Mesenchymal stem cell (in vitro differentiated cells and primary cell): ENCODE measurements at regions not wholly inside any gene's neighbourhood (a gene's known extent, or its start where the extent isn't known, plus 50 kb on each side); places are given as distances from the start of the nearest gene placed in this dataset.

Source experiments
- DNase-seq: peaks from one replicate; pipeline ENCODE4 v3.0.0-alpha.2; 2013
- H2AFZ ChIP-seq: one replicate; pipeline ENCODE4 v1.6.1; 2013; ENCODE audit warnings: low read depth, mild to moderate bottlenecking, control low read depth, inconsistent platforms, low read length, moderate library complexity
- H2AK5ac ChIP-seq: 2 replicates; pipeline ENCODE4 v1.6.1; 2013; ENCODE audit warnings: low read length, moderate library complexity, mild to moderate bottlenecking, inconsistent platforms; ENCODE audit not compliant: severe bottlenecking
- H2BK120ac ChIP-seq: one replicate; pipeline ENCODE4 v1.6.1; 2013; ENCODE audit warnings: low read depth, mild to moderate bottlenecking, inconsistent platforms, low read length, moderate library complexity
- H2BK12ac ChIP-seq, 2 experiments: one replicate each; pipeline ENCODE4 v1.6.1; 2013; ENCODE audit warnings: inconsistent platforms in 2 of 2, low read length in 2 of 2, mild to moderate bottlenecking in 2 of 2, moderate library complexity in 2 of 2, control low read depth in 1 of 2
- H2BK15ac ChIP-seq: one replicate; pipeline ENCODE4 v1.6.1; 2013; ENCODE audit warnings: mild to moderate bottlenecking, low read depth, inconsistent platforms; ENCODE audit not compliant: poor library complexity, severe bottlenecking
- H2BK5ac ChIP-seq: 2 replicates; pipeline ENCODE4 v1.6.1; 2013; ENCODE audit warnings: low read depth, mild to moderate bottlenecking, low read length, control low read depth, inconsistent platforms; ENCODE audit not compliant: poor library complexity, severe bottlenecking
- H3K14ac ChIP-seq, 2 experiments: one replicate each; pipeline ENCODE4 v1.6.1; 2013; ENCODE audit warnings: inconsistent platforms in 2 of 2, low read length in 2 of 2, control low read depth in 1 of 2, mild to moderate bottlenecking in 1 of 2, moderate library complexity in 1 of 2
- H3K18ac ChIP-seq, 2 experiments: one replicate each; pipeline ENCODE4 v1.6.1; 2013; ENCODE audit warnings: inconsistent platforms in 2 of 2, low read length in 2 of 2, control low read depth in 1 of 2, low read depth in 1 of 2, mild to moderate bottlenecking in 1 of 2
- H3K23ac ChIP-seq, 2 experiments: one replicate each; pipeline ENCODE4 v1.6.1; 2013; ENCODE audit warnings: inconsistent platforms in 2 of 2, low read length in 2 of 2, mild to moderate bottlenecking in 2 of 2, moderate library complexity in 2 of 2, control low read depth in 1 of 2
- H3K27ac ChIP-seq: 2 replicates; pipeline ENCODE4 v1.5.1; 2013; ENCODE audit warnings: mild to moderate bottlenecking, moderate library complexity, low read length, control low read depth, inconsistent platforms; ENCODE audit not compliant: poor library complexity, severe bottlenecking
- H3K27me3 ChIP-seq, 2 experiments: 2 replicates each; pipeline versions ENCODE4 v1.6.1 to v1.7.0; 2013; ENCODE audit warnings: low read length in 2 of 2, mild to moderate bottlenecking in 2 of 2, moderate library complexity in 2 of 2, control low read depth in 1 of 2, inconsistent platforms in 1 of 2; ENCODE audit not compliant: control insufficient read depth in 1 of 2, insufficient read depth in 1 of 2
- H3K36me3 ChIP-seq, 2 experiments: 2 replicates each; pipeline versions ENCODE4 v1.6.1 to v1.7.0; 2013; ENCODE audit warnings: low read length in 2 of 2, control low read depth in 1 of 2, inconsistent platforms in 1 of 2, low read depth in 1 of 2, mild to moderate bottlenecking in 1 of 2; ENCODE audit not compliant: insufficient read depth in 2 of 2, control insufficient read depth in 1 of 2
- H3K4ac ChIP-seq, 2 experiments: one replicate each; pipeline ENCODE4 v1.6.1; 2013; ENCODE audit warnings: inconsistent platforms in 2 of 2, low read length in 2 of 2, mild to moderate bottlenecking in 2 of 2, moderate library complexity in 2 of 2, control low read depth in 1 of 2, low read depth in 1 of 2
- H3K4me1 ChIP-seq: 2 replicates; pipeline ENCODE4 v1.6.1; 2013; ENCODE audit warnings: low read depth, low read length, control low read depth; ENCODE audit not compliant: control insufficient read depth, insufficient read depth
- H3K4me2 ChIP-seq: 2 replicates; pipeline ENCODE4 v1.6.1; 2013; ENCODE audit warnings: low read length, mild to moderate bottlenecking, inconsistent platforms; ENCODE audit not compliant: poor library complexity, severe bottlenecking
- H3K4me3 ChIP-seq, 2 experiments: 2 replicates each; pipeline versions ENCODE4 v1.5.1 to v1.7.0; 2013; ENCODE audit warnings: low read length in 2 of 2, mild to moderate bottlenecking in 2 of 2, control low read depth in 1 of 2, low read depth in 1 of 2; ENCODE audit not compliant: insufficient read depth in 1 of 2
- H3K79me1 ChIP-seq: replicated peaks from 2 replicates; pipeline ENCODE4 v1.6.1; 2013; ENCODE audit warnings: mild to moderate bottlenecking, control low read depth, low read length, inconsistent platforms; ENCODE audit not compliant: poor library complexity, severe bottlenecking
- H3K9ac ChIP-seq: 2 replicates; pipeline ENCODE4 v1.7.0; 2013; ENCODE audit warnings: mild to moderate bottlenecking, low read length, moderate library complexity
- H3K9me3 ChIP-seq: 2 replicates; pipeline ENCODE4 v1.7.0; 2013; ENCODE audit warnings: mild to moderate bottlenecking, low read length; ENCODE audit not compliant: control insufficient read depth
- H4K8ac ChIP-seq: one replicate; pipeline ENCODE4 v1.6.1; 2013; ENCODE audit warnings: inconsistent platforms, mild to moderate bottlenecking, low read length, moderate library complexity
- H4K91ac ChIP-seq: one replicate; pipeline ENCODE4 v1.6.1; 2013; ENCODE audit warnings: mild to moderate bottlenecking, low read length, inconsistent platforms
- WGBS: methylation state at CpG from one replicate; pipeline ENCODE4 v1.1.7; 2013; ENCODE audit warnings: mixed read lengths; 5-methylcytosine and 5-hydroxymethylcytosine counted together

- Histone ChIP-seq H4K8ac (no peak overlapping the region), H3K9me3 (no peaks in the 10 kb centered on the region), H2AFZ (no peak overlapping the region), H3K23ac (no peak overlapping the region), H2BK15ac (no peak overlapping the region), H2BK120ac (no peak overlapping the region), H3K27me3 (peaks cover 2 to 10% of the 10 kb centered on the region in 2 experiments), H3K4me1 (no peaks in the 10 kb centered on the region), H3K18ac (no peak overlapping the region), H3K4me2 (no peak overlapping the region), H2BK12ac (no peak overlapping the region), H4K91ac (no peak overlapping the region), H3K14ac (no peak overlapping the region), H2AK5ac (no peak overlapping the region), H3K79me1 (no peaks in the 10 kb centered on the region), H3K4ac (no peak overlapping the region), H2BK5ac (no peak overlapping the region), H3K27ac (no peak overlapping the region), H3K36me3 (no peaks in the 10 kb centered on the region), H3K9ac (no peak overlapping the region), H3K4me3 (no peak overlapping the region)
- WGBS, result 90% methylated on average over 3 of the region's 3 CpGs
- DNase-seq, result no peak
Observed at GRCh38 chr17:72063262-72063661, 57.6 kb upstream of the SOX9 start.

DNA sequence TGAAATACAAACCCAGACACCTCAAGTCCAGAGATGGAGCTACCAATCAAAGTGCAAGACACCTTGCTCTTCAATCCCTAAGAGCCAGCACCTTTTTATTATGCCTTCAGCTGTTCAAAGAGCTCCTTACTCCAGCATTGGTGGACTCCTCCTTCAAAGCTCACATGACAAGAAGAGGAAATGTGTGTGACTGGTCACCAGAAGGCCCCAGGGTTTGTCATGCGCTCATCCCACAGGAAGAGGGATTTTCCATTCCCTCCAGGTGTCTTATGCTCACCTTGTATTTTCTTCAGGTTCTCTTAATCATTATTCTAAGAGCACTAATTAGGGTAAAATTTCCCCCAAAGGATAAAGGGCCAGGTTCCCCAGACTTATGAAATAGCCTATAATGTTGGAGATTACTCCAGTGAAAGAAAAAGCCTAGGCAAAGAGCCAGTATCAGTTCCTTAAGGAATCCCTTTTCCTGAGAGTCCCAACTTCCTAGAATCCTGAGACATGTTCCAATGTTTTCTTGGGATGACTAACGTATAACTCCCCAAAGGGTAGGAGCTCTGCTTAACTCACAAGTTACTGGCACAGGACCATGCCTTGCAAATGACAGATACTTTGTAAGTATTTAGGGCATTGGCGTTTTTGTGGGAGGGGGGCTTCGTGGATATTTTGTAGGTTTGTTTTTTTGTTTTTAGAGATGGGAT is 56.9 kb upstream of the SOX9 start:
- H3K36me3 ChIP-seq, result no peaks in the 10 kb centered on the region
- no peaks in the 10 kb centered on the region for H3K9me3 ChIP-seq
- H3K14ac ChIP-seq, result no peak overlapping the region
- no peak overlapping the region for H3K23ac ChIP-seq
- no peak overlapping the region for H2AK5ac ChIP-seq
- H4K91ac ChIP-seq, result no peak overlapping the region
- H2BK120ac ChIP-seq, result no peak overlapping the region
- no peak overlapping the region for H2BK5ac ChIP-seq
- H3K27ac ChIP-seq, result no peak overlapping the region
- H4K8ac ChIP-seq, result no peak overlapping the region
- no peak overlapping the region for H2AFZ ChIP-seq
- H3K27me3 ChIP-seq, result peaks cover 2 to 10% of the 10 kb centered on the region in 2 experiments
- H2BK12ac ChIP-seq, result no peak overlapping the region
- H3K9ac ChIP-seq, result no peak overlapping the region
- H3K4ac ChIP-seq, result no peak overlapping the region
- peak overlapping the region; percentile 13 for H2BK15ac ChIP-seq
- H3K79me1 ChIP-seq, result no peaks in the 10 kb centered on the region
- no peak overlapping the region for H3K4me3 ChIP-seq
- H3K4me1 ChIP-seq, result no peaks in the 10 kb centered on the region
- WGBS, result 89% methylated on average over 3 of the region's 4 CpGs
- H3K18ac ChIP-seq, result no peak overlapping the region
- DNase-seq, result no peak
- no peak overlapping the region for H3K4me2 ChIP-seq

DNA sequence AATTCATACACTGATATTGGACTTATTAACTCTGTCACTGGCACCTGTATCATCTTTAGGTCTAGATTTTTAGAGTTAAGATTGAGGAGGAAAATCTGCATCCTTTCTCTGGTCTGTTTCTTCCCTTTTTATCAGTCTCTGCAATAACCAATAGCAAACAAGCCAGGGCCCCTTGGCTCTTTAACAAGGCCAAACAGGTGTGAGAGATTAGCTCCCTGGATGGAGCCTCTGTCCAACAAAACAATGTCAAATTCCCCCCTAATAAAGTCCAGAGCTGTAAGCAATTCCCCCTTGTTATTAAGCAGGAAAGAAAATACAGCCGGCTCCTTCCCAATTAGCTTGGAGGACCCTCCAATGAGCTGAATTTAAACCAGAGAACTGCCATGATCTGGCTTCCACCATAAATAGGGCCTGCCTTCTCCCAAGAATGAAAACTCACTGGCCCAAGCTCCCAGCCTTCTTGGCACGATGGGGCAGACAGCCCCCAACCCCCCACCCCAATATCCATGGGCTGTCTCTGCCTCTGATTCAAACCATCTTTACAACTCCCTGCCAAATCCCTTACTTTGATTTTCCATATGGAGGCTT is 56.1 kb upstream of the SOX9 start:
- Histone ChIP-seq H2AFZ (no peak overlapping the region), H3K9me3 (no peaks in the 10 kb centered on the region), H3K79me1 (no peaks in the 10 kb centered on the region), H3K9ac (no peak overlapping the region), H2BK12ac (no peak overlapping the region), H3K18ac (no peak overlapping the region), H2AK5ac (no peak overlapping the region), H3K27me3 (peaks cover 2 to 10% of the 10 kb centered on the region in 2 experiments), H2BK5ac (no peak overlapping the region), H4K91ac (no peak overlapping the region), H3K23ac (no peak overlapping the region), H3K14ac (no peak overlapping the region), H3K27ac (no peak overlapping the region), H3K4ac (no peak overlapping the region), H3K4me3 (no peak overlapping the region), H3K36me3 (no peaks in the 10 kb centered on the region), H2BK120ac (no peak overlapping the region), H4K8ac (no peak overlapping the region), H2BK15ac (no peak overlapping the region), H3K4me1 (no peaks in the 10 kb centered on the region), H3K4me2 (no peak overlapping the region)
- no peak for DNase-seq
- WGBS, result 66% methylated on average over 2 of the region's 2 CpGs

DNA sequence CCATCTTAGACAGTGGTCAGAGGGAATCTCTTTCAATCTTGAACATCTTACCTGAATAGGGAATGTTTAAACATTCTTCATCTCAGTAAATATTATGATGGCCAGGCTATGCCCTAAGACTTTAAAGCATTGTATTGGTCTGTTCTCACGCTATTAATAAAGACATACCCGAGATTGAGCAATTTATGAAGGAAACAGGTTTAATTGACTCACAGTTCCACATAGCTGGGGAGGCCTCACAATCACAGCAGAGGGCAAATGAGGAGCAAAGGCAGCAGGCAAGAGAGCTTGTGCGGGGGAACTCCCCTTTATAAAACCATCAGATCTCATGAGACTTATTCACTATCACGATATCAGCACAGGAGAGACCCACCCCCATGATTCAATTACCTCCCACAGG is 55.3 kb upstream of the SOX9 start:
- Histone ChIP-seq H2BK12ac (no peak overlapping the region), H3K18ac (no peak overlapping the region), H3K23ac (no peak overlapping the region), H3K27me3 (peaks cover 2 to 10% of the 10 kb centered on the region in 2 experiments), H3K14ac (no peak overlapping the region), H4K8ac (no peak overlapping the region), H3K9ac (no peak overlapping the region), H3K4me2 (no peak overlapping the region), H3K4ac (no peak overlapping the region), H3K4me1 (no peaks in the 10 kb centered on the region), H2BK5ac (no peak overlapping the region), H3K36me3 (no peaks in the 10 kb centered on the region), H2BK120ac (no peak overlapping the region), H3K4me3 (no peak overlapping the region), H2BK15ac (no peak overlapping the region), H2AFZ (no peak overlapping the region), H3K79me1 (no peaks in the 10 kb centered on the region), H4K91ac (no peak overlapping the region), H3K9me3 (no peaks in the 10 kb centered on the region), H2AK5ac (no peak overlapping the region), H3K27ac (no peak overlapping the region)
- WGBS, result 95% methylated on average over 3 of the region's 4 CpGs
- DNase-seq, result no peak
